Limb (tissue), 2 donors: ENCODE measurements at regions not wholly inside any gene's neighbourhood (a gene's known extent, or its start where the extent isn't known, plus 50 kb on each side); places are given as distances from the start of the nearest gene placed in this dataset.
"Not testable (repeated sequence)": the region's sequence is repeated elsewhere in the genome, so short reads cannot be mapped to it uniquely, and the experiment has no call there.

Experiments used
- DNase-seq, 2 donors: peaks; one replicate each; pipeline ENCODE4 v3.0.0-alpha.2; 2016; ENCODE audit errors: extremely low spot score in 2 of 2

DNA sequence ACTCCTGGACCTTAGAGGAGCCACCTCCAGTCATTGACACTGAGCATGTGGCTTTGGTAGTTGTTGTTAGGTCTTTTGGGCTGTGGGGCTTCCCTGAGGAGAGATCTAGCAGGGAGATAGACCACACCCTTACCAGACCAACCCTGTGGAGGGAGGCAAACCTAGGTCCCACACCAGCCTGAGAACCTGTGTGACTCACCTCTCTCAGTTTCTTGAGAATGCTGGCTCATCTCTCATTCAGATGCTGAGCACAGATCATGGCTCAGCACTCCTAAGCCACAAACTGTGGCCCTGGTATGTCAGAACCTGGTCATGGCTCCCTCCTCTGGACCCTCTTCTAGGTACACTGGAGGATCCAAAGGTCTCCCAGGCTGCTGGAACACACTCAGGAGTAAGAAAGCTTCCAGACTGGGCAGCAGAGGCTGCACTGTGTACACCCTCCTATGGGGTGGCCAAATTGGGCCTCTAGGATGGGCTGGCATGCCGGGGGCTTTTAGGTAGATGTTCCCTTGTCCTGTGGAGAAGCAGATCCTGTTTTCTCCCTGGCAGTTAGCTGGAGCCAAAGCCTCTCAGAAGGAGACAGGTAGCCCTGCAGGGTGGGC is 1294.5 kb downstream of the KHDRBS2 start:
- DNase-seq: no peak

DNA sequence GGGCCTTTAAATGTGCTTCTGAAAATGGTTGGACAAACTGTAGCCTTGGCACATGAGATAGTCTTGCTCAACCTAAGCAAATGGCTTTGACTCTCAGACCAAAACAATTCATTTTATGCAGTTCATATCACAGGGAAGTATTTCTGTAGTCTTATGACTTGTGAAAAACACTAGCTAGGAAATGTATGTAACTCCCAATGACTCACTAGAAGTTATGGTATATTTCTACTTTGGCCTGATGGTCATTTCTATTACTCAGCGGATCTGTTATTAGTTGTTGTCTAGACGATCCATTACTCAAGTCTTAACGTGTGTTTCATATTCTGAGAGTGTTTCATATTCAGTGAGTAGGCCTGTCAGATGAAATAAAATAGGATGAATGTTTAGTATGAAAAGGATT is 1333.5 kb downstream of the KHDRBS2 start:
- no peak for DNase-seq

DNA sequence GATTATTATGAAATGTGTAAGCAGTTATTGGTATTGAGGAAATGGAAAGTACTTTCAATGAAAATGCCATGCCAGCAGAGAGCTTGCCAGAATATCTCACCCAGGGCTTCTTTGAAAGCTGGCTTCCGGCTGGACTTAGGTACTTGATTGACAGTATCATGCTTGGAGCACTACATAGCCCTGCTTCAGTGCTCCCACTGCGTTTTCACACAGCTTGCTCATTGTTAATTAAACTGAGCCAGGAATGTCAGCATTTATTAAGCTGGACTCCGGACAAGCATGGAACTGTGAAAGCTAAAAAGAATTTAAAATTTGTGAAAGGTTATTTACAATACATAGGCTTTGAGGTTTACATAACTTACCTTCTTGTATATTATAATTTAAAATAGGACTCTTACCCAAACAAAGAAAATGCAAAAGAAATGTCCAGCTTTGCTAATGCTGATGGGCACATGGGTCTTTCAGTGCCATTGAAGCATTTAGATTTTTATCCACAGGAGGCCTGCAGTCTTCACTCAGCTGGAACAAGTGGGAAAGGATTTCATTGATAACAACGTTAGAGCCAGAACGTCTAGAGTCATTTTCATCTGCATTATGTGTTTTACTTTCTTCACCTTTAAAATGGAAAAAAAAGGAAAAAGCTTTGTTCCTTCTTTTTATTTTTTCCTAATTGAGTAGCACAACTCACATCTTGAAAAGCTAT is 1335.7 kb downstream of the KHDRBS2 start:
- DNase-seq: not testable (repeated sequence)

DNA sequence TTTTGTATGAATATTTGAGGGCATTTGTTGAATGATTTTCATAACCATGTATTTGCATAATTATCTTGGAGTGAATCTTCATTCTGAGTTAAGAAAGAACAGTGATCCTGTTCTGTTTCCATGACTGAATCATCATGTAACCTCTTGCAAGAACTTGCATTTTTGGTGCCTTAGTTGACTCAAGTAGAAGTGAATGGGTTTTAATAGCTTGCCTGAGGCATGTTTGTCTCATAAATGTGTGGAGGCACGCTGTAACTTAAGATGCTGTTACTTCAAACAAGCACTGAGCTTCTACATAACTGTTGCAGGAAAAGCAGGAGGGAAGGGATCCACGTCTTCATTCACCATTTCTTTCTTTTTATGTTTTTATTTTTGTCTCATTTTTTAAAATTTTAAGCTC is 1338.6 kb downstream of the KHDRBS2 start:
- DNase-seq: not testable (repeated sequence)

DNA sequence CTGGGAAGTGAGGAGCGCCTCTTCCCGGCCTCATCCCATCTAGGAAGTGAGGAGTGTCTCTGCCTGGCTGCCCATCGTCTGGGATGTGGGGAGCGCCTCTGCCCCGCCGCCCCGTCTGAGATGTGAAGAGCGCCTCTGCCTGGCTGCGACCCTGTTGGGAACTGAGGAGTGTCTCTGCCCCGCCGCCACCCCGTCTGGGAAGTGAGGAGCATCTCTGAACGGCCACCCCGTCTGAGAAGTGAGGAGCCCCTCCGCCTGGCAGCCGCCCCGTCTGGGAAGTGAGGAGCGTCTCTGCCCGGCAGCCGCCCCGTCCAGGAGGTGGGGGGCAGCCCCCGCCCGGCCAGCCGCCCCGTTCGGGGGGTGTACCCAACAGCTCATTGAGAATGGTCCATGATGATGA is 1341.2 kb downstream of the KHDRBS2 start:
- DNase-seq: not testable (repeated sequence)

DNA sequence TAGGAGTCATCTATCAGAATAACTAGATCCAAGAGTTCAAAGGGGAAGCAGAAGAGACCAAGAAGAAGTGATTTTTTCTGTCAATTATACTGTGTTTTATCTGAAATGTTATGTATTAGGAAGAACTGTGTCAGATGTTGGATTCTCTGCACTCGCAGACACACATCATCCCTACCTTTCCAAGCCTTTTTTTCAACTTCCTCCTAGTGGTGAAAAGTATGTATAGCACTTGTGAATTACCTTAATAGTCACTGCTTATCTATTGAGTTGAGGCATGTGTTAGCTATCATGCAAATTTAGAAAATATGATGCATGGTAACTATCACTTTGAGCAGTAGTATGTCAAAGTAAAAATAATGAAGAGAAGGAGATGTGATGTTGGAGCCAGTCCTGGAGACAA is 1350.1 kb downstream of the KHDRBS2 start:
- DNase-seq: not testable (repeated sequence)

DNA sequence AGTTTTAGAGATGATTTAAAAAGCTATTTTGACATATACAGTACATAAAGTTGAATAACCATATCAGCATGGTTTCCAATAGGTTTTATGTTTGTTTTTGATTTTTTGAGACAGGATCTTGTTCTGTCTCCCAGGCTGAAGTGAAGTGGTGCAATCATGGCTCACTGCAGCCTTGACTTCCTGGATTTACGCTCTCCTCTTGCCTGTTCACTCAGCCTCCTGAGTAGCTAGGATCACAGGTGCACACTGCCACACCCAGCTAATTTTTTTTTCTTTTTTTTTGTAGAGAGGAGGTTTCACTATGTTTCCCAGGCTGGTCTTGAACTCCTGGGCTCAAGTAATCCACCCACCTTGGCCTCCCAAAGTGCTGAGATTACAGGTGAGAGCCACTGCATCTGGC is 1366.4 kb downstream of the KHDRBS2 start:
- not testable (repeated sequence) for DNase-seq

DNA sequence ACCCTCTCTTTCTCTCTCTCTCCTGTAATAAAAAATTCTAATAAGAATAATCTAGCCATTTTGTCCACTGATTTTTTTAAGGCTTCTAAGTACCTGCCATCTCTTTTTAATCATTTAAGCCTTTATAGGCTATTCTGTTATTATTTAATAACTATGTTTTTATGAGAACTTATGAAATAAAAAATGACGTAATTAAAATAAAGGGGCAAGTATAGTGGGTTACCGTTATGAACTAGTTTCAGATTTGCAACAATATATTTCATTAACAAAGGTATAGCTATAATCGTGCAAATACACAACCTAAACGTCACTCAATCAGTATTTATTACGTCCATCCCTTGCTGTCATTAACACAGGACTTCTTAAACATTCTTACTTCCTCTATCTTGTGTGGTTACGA is 1382.2 kb downstream of the KHDRBS2 start:
- not testable (repeated sequence) for DNase-seq

DNA sequence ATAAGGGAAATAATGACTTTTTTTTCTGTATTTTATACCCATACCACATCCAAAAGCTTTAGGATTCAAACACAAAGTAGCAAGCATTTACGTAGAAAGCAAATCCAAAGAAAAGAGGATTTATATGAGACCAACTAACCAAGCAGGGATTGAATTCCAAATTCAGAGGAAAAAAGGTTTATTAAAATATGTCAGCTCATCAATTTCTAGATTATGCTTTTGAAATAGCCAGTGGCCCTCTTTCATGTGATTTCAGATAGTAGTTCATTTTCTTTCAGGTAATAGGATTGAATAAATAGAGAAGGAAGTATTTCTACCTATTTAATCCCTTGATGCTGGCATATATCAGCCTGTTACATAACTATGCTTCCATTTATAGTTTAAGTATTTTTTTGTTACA is 1392.7 kb downstream of the KHDRBS2 start:
- not testable (repeated sequence) for DNase-seq

DNA sequence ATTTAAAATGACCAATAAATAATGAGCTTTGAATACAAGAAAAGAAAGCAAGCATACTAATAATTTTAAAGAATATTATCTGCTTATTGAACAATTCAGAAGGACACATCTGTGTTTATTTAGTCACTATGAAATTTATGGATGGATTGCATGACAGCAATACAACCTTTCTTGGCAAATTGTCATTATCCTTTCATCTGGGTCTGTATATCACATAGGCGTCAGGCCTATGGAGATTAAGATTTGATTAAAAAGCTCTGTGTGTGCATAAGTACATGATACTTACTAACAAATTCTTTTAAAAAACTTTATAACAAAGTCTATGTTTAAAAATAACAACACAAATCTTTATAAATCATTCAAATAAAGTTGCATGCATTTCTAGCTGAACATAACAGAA is 1394.4 kb downstream of the KHDRBS2 start:
- DNase-seq: no peak

DNA sequence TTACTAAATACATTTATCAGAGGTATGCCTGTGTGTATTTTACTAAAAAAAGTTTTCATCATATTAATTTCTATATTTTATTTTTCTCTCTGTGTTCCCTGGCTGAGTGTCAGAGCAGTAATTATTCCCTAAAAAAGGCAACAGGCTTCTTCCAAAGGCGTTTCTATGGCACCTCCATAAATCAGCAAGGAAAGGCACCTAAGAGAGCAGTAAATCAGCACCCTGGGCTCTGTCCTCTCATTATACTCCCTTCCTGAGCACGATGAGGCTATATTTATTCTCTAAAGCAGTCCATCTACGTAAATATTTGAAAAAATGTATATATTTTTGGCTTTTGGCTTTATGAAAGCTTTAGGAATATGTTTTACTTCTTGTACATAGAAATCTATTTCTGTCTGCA is 1408.6 kb downstream of the KHDRBS2 start:
- DNase-seq: not testable (repeated sequence)

DNA sequence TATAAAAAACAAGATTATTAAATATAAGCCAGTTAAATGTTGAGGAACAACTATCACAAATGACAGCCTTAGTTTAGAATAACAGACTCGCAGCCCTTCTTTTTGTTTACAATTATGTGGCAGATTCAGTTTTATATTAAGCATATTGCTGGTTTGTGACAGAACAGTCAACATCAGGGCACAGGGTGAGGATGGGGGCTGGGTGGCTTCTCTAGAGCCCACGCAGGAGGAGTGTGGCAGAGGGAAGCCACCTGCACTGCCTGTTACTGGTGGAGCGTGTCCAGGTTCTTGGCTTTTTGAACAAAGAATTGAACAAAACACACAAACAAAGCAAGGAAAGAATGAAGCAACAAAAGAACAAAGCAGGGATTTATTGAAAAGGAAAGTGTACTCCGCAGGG is 1415.2 kb downstream of the KHDRBS2 start:
- DNase-seq: not testable (repeated sequence)

DNA sequence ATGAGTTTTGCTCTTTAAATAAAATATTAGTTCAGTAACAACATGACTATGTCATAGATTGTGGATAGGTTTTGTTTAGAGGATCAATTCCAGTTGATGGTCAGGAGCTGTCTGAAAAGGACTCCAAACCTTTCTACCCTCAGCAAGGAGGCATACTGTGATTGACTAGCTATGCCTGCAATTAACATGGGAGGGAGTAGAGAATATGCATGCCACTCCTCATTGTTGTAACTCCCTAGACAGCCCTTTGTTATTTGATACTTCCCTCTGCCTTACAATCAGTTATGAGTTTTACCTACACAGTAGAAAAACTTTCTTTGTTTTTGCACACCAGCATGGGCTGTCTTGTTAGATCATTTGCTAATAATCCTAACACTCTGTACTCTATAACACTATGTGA is 1418.5 kb downstream of the KHDRBS2 start:
- DNase-seq: no peak

DNA sequence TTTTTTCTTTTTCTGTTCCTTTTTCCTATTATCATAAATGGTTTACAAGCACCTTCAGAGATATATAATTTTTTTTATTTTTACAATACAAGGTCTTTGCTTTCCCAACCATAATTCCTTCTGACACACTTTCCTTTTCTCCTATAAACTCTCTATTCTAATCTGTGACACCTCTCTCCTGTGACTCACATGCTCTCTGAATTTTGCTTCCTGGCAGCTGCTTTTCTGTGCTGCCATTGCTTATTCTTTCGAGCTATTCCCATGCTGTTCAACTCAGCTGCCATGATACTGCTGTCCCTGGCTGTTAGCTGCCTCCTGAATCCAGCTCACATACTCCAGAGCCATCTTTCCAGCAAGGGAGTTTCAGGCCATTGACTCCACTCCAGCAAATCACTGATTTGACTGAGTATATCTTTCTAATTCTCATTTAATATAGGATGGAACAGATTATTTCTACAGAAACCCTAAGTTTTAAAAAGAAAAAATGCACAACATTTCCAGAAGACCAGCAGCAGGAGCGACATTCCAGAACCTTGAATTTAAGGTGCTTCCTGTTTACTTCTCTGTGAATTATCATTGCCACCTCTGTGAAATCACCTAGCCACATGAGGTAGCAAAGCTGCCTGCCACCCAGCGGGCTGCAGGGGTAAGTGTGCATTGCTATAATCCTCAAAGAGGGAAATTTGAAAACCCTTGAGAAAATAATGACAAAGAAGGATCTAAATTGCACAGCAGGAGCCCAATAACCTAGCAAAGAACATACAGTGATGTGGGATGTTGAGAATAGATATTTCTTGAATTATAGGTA is 1442.6 kb downstream of the KHDRBS2 start:
- not testable (repeated sequence) for DNase-seq

DNA sequence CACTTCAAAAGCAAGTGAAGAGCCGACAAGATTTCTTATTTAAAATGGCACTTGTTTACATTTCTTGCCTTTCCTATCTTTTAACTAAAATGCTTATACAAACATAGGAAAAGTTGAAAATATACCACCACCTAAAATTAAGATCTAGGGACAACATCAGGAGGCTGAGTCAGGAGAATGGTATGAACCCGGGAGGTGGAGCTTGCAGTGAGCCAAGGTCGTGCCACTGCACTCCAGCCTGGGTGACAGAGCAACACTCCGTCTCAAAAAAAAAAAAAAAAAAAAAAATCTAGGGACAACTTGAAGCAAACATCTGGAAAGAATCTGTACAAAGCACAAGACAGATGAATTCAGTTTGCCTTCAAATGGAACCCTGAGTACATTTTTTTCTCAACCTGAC is 1455.3 kb downstream of the KHDRBS2 start:
- not testable (repeated sequence) for DNase-seq

DNA sequence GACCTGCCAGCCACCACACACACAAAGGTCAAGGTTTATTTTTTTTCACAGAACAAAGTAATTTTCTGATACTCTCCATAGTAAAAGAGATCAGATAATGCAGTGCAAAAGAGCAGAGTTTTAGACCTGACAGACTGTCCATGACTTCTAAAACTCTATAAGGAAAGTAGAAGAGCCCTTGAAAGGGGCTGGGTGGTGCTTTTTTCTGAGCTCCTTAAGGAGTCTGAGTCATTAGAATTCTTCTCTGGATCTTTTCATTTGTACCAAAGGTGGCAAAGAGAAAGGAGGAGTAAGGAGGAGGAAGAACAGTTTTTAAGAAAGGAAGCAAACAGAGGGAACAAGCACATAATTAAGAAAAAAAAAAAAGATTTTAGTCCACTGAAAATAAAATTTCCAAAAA is 1463.4 kb downstream of the KHDRBS2 start:
- DNase-seq: not testable (repeated sequence)

DNA sequence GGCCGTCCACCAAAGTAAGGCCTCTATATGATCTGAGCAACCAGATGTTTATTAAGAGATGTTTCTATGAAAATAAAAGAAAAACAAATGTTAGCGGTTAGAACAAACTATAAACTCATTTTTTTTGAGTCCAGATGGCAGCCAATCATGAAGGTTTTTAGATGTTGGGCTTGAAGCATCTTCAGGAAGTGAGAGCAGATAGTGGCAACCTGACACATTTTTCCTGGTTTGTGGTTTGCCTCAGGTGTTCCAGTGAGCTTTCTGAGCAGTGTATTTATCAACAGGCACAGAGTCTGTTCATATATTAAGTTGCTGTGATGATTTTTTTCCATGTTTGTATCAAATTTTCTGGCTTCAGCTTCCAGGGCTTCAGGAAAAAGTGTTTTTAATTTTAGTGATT is 1468.0 kb downstream of the KHDRBS2 start:
- not testable (repeated sequence) for DNase-seq

DNA sequence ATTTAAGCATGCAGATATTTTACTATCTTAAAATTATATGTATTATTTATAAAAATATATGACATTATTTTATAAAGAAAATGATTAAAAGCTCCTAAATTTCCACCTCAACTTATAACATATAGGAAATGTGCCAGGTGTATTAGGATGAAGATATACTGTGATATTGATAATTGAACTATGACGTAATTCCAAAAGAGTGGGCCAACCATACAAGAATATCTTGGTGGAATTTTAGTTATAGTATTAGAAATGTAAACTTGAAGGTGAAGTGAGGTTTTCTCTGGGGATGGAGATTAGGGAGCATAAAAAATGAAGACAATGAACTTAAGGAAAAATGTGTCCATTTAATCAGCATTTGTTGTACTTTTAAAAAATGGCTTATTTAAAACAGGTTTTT is 1471.2 kb downstream of the KHDRBS2 start:
- DNase-seq: not testable (repeated sequence)

DNA sequence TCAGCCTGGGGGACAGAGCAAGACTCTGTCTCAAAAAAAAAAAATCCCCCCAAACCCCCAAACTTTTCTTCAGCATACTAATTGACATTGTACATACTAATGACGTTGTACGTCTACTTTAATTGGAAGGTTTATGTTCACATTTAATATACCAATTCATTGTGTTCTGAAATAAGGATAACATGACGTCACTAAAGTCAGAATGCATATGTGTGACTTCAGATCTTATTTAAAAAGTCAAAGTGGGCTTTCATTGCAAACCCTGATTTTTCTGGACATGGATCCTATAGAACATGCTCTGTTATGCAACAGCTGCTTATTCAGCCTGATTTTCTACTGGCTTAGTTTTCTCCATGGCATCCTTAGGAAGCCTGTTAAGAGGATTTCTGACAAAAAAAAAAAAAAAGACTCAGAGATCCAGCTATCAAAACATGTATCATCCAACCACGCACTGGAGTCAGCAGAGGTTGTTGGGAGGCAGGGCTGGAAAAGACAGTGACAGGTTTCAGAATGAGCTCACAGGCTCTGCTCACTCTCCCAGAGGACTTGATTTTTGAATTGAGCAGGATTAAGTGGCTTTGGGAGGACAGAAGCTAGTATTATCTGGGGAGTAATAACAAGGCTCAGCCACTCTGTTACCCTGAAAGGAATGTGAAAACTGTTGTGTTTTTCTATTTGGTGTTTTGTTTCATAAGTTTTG is 1472.0 kb downstream of the KHDRBS2 start:
- DNase-seq: peak in 1 of 2 donors; percentile 3

DNA sequence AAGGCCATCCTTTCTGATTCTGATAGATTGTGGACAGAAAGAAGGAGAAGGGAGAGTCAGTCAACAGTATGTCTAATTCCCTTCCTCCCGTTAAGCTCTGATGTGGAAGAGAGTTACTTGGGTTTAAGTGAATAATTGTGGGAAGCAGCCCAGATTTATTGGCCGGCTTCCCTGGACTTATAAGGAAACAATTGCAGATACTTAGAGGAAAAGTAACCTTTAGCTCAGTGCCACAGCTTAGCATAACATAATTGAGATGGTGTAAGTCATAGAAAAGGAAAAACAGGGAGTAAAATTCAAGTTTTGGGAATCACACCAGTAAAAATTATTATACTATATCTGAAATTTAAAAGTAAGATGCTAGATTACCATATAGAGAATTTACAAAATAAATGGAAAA is 1475.8 kb downstream of the KHDRBS2 start:
- DNase-seq: not testable (repeated sequence)

DNA sequence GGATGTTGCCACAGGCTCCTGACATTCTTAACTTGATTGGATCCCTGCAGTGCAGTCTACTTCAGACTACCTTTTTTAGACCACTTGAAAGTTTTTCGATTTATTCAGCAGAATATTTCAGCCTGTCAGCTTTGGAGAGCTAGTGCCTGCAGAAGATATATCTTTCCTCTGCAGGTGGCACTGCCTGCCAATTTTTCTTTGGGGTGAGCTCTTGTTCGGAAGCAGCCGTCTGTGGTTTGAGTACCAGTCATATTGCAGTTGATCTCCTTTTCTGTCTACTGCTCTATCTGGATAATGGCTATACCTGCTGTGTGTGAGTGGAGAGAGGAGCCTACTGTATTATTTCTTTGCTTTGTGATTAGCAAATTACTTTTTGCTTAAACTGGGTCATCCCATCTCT is 1486.9 kb downstream of the KHDRBS2 start:
- not testable (repeated sequence) for DNase-seq

DNA sequence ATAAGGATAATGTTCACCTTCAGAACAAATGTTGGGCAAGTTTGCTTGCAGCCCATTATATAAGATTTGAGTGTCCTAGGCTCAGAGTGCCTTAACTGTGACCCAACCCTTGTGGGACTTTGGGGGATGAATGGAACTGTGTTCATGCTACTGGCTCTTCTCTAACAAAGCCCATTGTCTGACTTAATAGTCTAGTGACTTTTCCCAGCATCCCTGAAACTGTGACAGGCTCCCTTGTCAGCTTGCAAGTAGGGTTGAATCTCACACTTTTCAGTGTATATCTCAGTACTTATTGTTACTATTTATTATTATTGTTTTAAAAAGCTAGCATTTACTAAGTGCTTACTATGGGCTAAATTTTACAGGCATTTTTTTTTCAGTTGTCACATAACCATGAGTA is 1488.2 kb downstream of the KHDRBS2 start:
- not testable (repeated sequence) for DNase-seq
